ENCODE measurements at regions not wholly inside any gene's neighbourhood (a gene's known extent, or its start where the extent isn't known, plus 50 kb on each side); places are given as distances from the start of the nearest gene placed in this dataset.
"Not testable (repeated sequence)": the region's sequence is repeated elsewhere in the genome, so short reads cannot be mapped to it uniquely, and the experiment has no call there.

DNA sequence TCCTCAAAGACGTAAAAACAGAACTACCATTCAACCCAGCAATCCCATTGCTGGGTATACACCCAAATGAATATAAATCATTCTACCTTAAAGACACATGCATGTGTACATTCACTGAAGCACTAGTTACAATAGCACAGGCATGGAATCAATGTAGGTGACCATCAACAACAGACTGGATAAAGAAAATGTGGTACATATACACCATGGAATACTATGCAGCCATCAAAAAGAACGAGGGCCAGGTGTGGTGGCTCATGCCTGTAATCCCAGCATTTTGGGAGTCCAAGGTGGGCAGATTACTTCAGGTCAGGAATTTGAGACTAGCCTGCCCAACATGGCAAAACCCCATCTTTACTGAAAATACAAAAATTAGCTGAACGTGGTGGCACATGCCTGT, 121.9 kb upstream of the LSM14A start:
- not testable (repeated sequence) for TF ChIP-seq POLR2AphosphoS5, CTCF, POLR2A, EP300 (IDR thresholded peaks at IDR 0.05)

Measured in gastroesophageal sphincter (tissue), 3 donors.